Mesenchymal stem cell (in vitro differentiated cells and primary cell): ENCODE measurements at regions not wholly inside any gene's neighbourhood (a gene's known extent, or its start where the extent isn't known, plus 50 kb on each side); places are given as distances from the start of the nearest gene placed in this dataset.

ENCODE experiments used
- DNase-seq: peaks from one replicate; pipeline ENCODE4 v3.0.0-alpha.2; 2013
- H2AFZ ChIP-seq: one replicate; pipeline ENCODE4 v1.6.1; 2013; ENCODE audit warnings: low read depth, mild to moderate bottlenecking, control low read depth, inconsistent platforms, low read length, moderate library complexity
- H2AK5ac ChIP-seq: 2 replicates; pipeline ENCODE4 v1.6.1; 2013; ENCODE audit warnings: low read length, moderate library complexity, mild to moderate bottlenecking, inconsistent platforms; ENCODE audit not compliant: severe bottlenecking
- H2BK120ac ChIP-seq: one replicate; pipeline ENCODE4 v1.6.1; 2013; ENCODE audit warnings: low read depth, mild to moderate bottlenecking, inconsistent platforms, low read length, moderate library complexity
- H2BK12ac ChIP-seq, 2 experiments: one replicate each; pipeline ENCODE4 v1.6.1; 2013; ENCODE audit warnings: inconsistent platforms in 2 of 2, low read length in 2 of 2, mild to moderate bottlenecking in 2 of 2, moderate library complexity in 2 of 2, control low read depth in 1 of 2
- H2BK15ac ChIP-seq: one replicate; pipeline ENCODE4 v1.6.1; 2013; ENCODE audit warnings: mild to moderate bottlenecking, low read depth, inconsistent platforms; ENCODE audit not compliant: poor library complexity, severe bottlenecking
- H2BK5ac ChIP-seq: 2 replicates; pipeline ENCODE4 v1.6.1; 2013; ENCODE audit warnings: low read depth, mild to moderate bottlenecking, low read length, control low read depth, inconsistent platforms; ENCODE audit not compliant: poor library complexity, severe bottlenecking
- H3K14ac ChIP-seq, 2 experiments: one replicate each; pipeline ENCODE4 v1.6.1; 2013; ENCODE audit warnings: inconsistent platforms in 2 of 2, low read length in 2 of 2, control low read depth in 1 of 2, mild to moderate bottlenecking in 1 of 2, moderate library complexity in 1 of 2
- H3K18ac ChIP-seq, 2 experiments: one replicate each; pipeline ENCODE4 v1.6.1; 2013; ENCODE audit warnings: inconsistent platforms in 2 of 2, low read length in 2 of 2, control low read depth in 1 of 2, low read depth in 1 of 2, mild to moderate bottlenecking in 1 of 2
- H3K23ac ChIP-seq, 2 experiments: one replicate each; pipeline ENCODE4 v1.6.1; 2013; ENCODE audit warnings: inconsistent platforms in 2 of 2, low read length in 2 of 2, mild to moderate bottlenecking in 2 of 2, moderate library complexity in 2 of 2, control low read depth in 1 of 2
- H3K27ac ChIP-seq: 2 replicates; pipeline ENCODE4 v1.5.1; 2013; ENCODE audit warnings: mild to moderate bottlenecking, moderate library complexity, low read length, control low read depth, inconsistent platforms; ENCODE audit not compliant: poor library complexity, severe bottlenecking
- H3K27me3 ChIP-seq, 2 experiments: 2 replicates each; pipeline versions ENCODE4 v1.6.1 to v1.7.0; 2013; ENCODE audit warnings: low read length in 2 of 2, mild to moderate bottlenecking in 2 of 2, moderate library complexity in 2 of 2, control low read depth in 1 of 2, inconsistent platforms in 1 of 2; ENCODE audit not compliant: control insufficient read depth in 1 of 2, insufficient read depth in 1 of 2
- H3K36me3 ChIP-seq, 2 experiments: 2 replicates each; pipeline versions ENCODE4 v1.6.1 to v1.7.0; 2013; ENCODE audit warnings: low read length in 2 of 2, control low read depth in 1 of 2, inconsistent platforms in 1 of 2, low read depth in 1 of 2, mild to moderate bottlenecking in 1 of 2; ENCODE audit not compliant: insufficient read depth in 2 of 2, control insufficient read depth in 1 of 2
- H3K4ac ChIP-seq, 2 experiments: one replicate each; pipeline ENCODE4 v1.6.1; 2013; ENCODE audit warnings: inconsistent platforms in 2 of 2, low read length in 2 of 2, mild to moderate bottlenecking in 2 of 2, moderate library complexity in 2 of 2, control low read depth in 1 of 2, low read depth in 1 of 2
- H3K4me1 ChIP-seq: 2 replicates; pipeline ENCODE4 v1.6.1; 2013; ENCODE audit warnings: low read depth, low read length, control low read depth; ENCODE audit not compliant: control insufficient read depth, insufficient read depth
- H3K4me2 ChIP-seq: 2 replicates; pipeline ENCODE4 v1.6.1; 2013; ENCODE audit warnings: low read length, mild to moderate bottlenecking, inconsistent platforms; ENCODE audit not compliant: poor library complexity, severe bottlenecking
- H3K4me3 ChIP-seq, 2 experiments: 2 replicates each; pipeline versions ENCODE4 v1.5.1 to v1.7.0; 2013; ENCODE audit warnings: low read length in 2 of 2, mild to moderate bottlenecking in 2 of 2, control low read depth in 1 of 2, low read depth in 1 of 2; ENCODE audit not compliant: insufficient read depth in 1 of 2
- H3K79me1 ChIP-seq: replicated peaks from 2 replicates; pipeline ENCODE4 v1.6.1; 2013; ENCODE audit warnings: mild to moderate bottlenecking, control low read depth, low read length, inconsistent platforms; ENCODE audit not compliant: poor library complexity, severe bottlenecking
- H3K9ac ChIP-seq: 2 replicates; pipeline ENCODE4 v1.7.0; 2013; ENCODE audit warnings: mild to moderate bottlenecking, low read length, moderate library complexity
- H3K9me3 ChIP-seq: 2 replicates; pipeline ENCODE4 v1.7.0; 2013; ENCODE audit warnings: mild to moderate bottlenecking, low read length; ENCODE audit not compliant: control insufficient read depth
- H4K8ac ChIP-seq: one replicate; pipeline ENCODE4 v1.6.1; 2013; ENCODE audit warnings: inconsistent platforms, mild to moderate bottlenecking, low read length, moderate library complexity
- H4K91ac ChIP-seq: one replicate; pipeline ENCODE4 v1.6.1; 2013; ENCODE audit warnings: mild to moderate bottlenecking, low read length, inconsistent platforms
- WGBS: methylation state at CpG from one replicate; pipeline ENCODE4 v1.1.7; 2013; ENCODE audit warnings: mixed read lengths; 5-methylcytosine and 5-hydroxymethylcytosine counted together

GRCh38 chr7:13050703-13051102 lies 363.3 kb downstream of the ARL4A start:
- Histone ChIP-seq H3K18ac (no peak overlapping the region), H3K4me3 (no peak overlapping the region), H3K27ac (no peak overlapping the region), H3K36me3 (no peaks in the 10 kb centered on the region), H2BK15ac (no peak overlapping the region), H3K9ac (no peak overlapping the region), H2AK5ac (no peak overlapping the region), H4K91ac (no peak overlapping the region), H2BK12ac (no peak overlapping the region), H3K4me2 (no peak overlapping the region), H3K23ac (no peak overlapping the region), H4K8ac (no peak overlapping the region), H3K9me3 (no peaks in the 10 kb centered on the region), H2BK5ac (no peak overlapping the region), H2BK120ac (no peak overlapping the region), H3K4me1 (no peaks in the 10 kb centered on the region), H2AFZ (no peak overlapping the region), H3K27me3 (no peaks in the 10 kb centered on the region), H3K14ac (no peak overlapping the region), H3K79me1 (no peaks in the 10 kb centered on the region), H3K4ac (no peak overlapping the region)
- 10% methylated on average over 1 of the region's 2 CpGs for WGBS
- DNase-seq, result peak; percentile 69

- no peak overlapping the region for H4K91ac ChIP-seq
- no peak overlapping the region for H3K27ac ChIP-seq
- H3K23ac ChIP-seq, result no peak overlapping the region
- no peak overlapping the region for H3K4me2 ChIP-seq
- 80% methylated on average over 1 of the region's 2 CpGs for WGBS
- no peak for DNase-seq
- H3K14ac ChIP-seq, result no peak overlapping the region
- H3K18ac ChIP-seq, result peak overlapping the region in 1 of 2 experiments; percentile 24
- H3K4ac ChIP-seq, result no peak overlapping the region
- H3K27me3 ChIP-seq, result no peaks in the 10 kb centered on the region
- no peak overlapping the region for H2BK5ac ChIP-seq
- H3K79me1 ChIP-seq, result no peaks in the 10 kb centered on the region
- no peaks in the 10 kb centered on the region for H3K4me1 ChIP-seq
- H2BK15ac ChIP-seq, result no peak overlapping the region
- peak overlapping the region; percentile 42 for H2AFZ ChIP-seq
- no peaks in the 10 kb centered on the region for H3K36me3 ChIP-seq
- H3K9me3 ChIP-seq, result no peaks in the 10 kb centered on the region
- H4K8ac ChIP-seq, result no peak overlapping the region
- H2AK5ac ChIP-seq, result no peak overlapping the region
- no peak overlapping the region for H3K9ac ChIP-seq
- peak overlapping the region in 1 of 2 experiments; percentile 10 for H2BK12ac ChIP-seq
- H2BK120ac ChIP-seq, result no peak overlapping the region
- no peak overlapping the region for H3K4me3 ChIP-seq
These were observed 368.4 kb downstream of the ARL4A start for GRCh38 chr7:13055732-13056368.

GRCh38 chr7:13057462-13058200 lies 370.2 kb downstream of the ARL4A start:
- H3K9me3 ChIP-seq, result no peaks in the 10 kb centered on the region
- no peak overlapping the region for H4K8ac ChIP-seq
- H2AK5ac ChIP-seq, result no peak overlapping the region
- H3K23ac ChIP-seq, result no peak overlapping the region
- no peak overlapping the region for H4K91ac ChIP-seq
- H2BK12ac ChIP-seq, result no peak overlapping the region
- no peak overlapping the region for H2BK5ac ChIP-seq
- H3K9ac ChIP-seq, result no peak overlapping the region
- H2BK15ac ChIP-seq, result no peak overlapping the region
- 92% methylated on average over 5 of the region's 6 CpGs for WGBS
- no peaks in the 10 kb centered on the region for H3K36me3 ChIP-seq
- DNase-seq, result peak; percentile 18
- H3K18ac ChIP-seq, result peak overlapping the region in 1 of 2 experiments; percentile 9
- no peaks in the 10 kb centered on the region for H3K79me1 ChIP-seq
- H2BK120ac ChIP-seq, result peak overlapping the region; percentile 34
- H3K27me3 ChIP-seq, result no peaks in the 10 kb centered on the region
- H3K14ac ChIP-seq, result no peak overlapping the region
- no peak overlapping the region for H3K4ac ChIP-seq
- no peak overlapping the region for H3K27ac ChIP-seq
- no peak overlapping the region for H3K4me3 ChIP-seq
- H2AFZ ChIP-seq, result no peak overlapping the region
- H3K4me2 ChIP-seq, result no peak overlapping the region
- no peaks in the 10 kb centered on the region for H3K4me1 ChIP-seq

- H3K9ac ChIP-seq, result no peak overlapping the region
- H3K9me3 ChIP-seq, result no peaks in the 10 kb centered on the region
- no peaks in the 10 kb centered on the region for H3K79me1 ChIP-seq
- H3K4ac ChIP-seq, result no peak overlapping the region
- H2BK5ac ChIP-seq, result no peak overlapping the region
- no peak overlapping the region for H3K27ac ChIP-seq
- no peaks in the 10 kb centered on the region for H3K4me1 ChIP-seq
- no peak overlapping the region for H3K18ac ChIP-seq
- no peak overlapping the region for H2AFZ ChIP-seq
- H4K91ac ChIP-seq, result no peak overlapping the region
- H2BK15ac ChIP-seq, result no peak overlapping the region
- no peaks in the 10 kb centered on the region for H3K36me3 ChIP-seq
- no peak overlapping the region for H4K8ac ChIP-seq
- H3K23ac ChIP-seq, result no peak overlapping the region
- WGBS, result 80% methylated on average over 1 of the region's 2 CpGs
- no peak for DNase-seq
- no peak overlapping the region for H3K4me2 ChIP-seq
- H3K4me3 ChIP-seq, result no peak overlapping the region
- no peak overlapping the region for H3K14ac ChIP-seq
- H2BK120ac ChIP-seq, result no peak overlapping the region
- H2AK5ac ChIP-seq, result no peak overlapping the region
- no peaks in the 10 kb centered on the region for H3K27me3 ChIP-seq
- no peak overlapping the region for H2BK12ac ChIP-seq
These were observed 372.7 kb downstream of the ARL4A start for GRCh38 chr7:13060173-13060572.
